Liver (tissue), 3 donors: ENCODE measurements at regions not wholly inside any gene's neighbourhood (a gene's known extent, or its start where the extent isn't known, plus 50 kb on each side); places are given as distances from the start of the nearest gene placed in this dataset.

Experiments
- ATF3 ChIP-seq: IDR thresholded peaks from 2 replicates; pipeline ENCODE4 v1.6.1; 2016; ENCODE audit warnings: antibody characterized with exemption
- CTCF ChIP-seq: fragments of 150-350 bp; IDR thresholded peaks from 2 replicates; pipeline ENCODE4 v1.5.1; 2017; ENCODE audit warnings: improper control_type of control experiment, low read depth, low read length; ENCODE audit not compliant: missing input control
- EGR1 ChIP-seq, 2 donors: IDR thresholded peaks; 2 replicates each; pipeline ENCODE4 v1.6.1; 2016 to 2018; ENCODE audit warnings: antibody characterized with exemption in 2 of 2, low read depth in 2 of 2
- FOXA1 ChIP-seq: IDR thresholded peaks from 2 replicates; pipeline ENCODE4 v1.6.1; 2016; ENCODE audit warnings: antibody characterized with exemption
- GABPA ChIP-seq, 2 donors: IDR thresholded peaks in 1 of 2; conservative IDR thresholded peaks in 1 of 2; 2 replicates each; pipeline ENCODE4 v1.6.1; 2016; ENCODE audit warnings: antibody characterized with exemption in 2 of 2, mild to moderate bottlenecking in 1 of 2, moderate library complexity in 1 of 2
- HNF4A ChIP-seq, 2 donors: conservative IDR thresholded peaks; 2 replicates each; pipeline ENCODE4 v1.6.1; 2016; ENCODE audit warnings: antibody characterized with exemption in 2 of 2, mild to moderate bottlenecking in 2 of 2
- JUND ChIP-seq, 2 donors: IDR thresholded peaks; 2 replicates each; pipeline ENCODE4 v1.6.1; 2016; ENCODE audit warnings: antibody characterized with exemption in 2 of 2
- MAX ChIP-seq: IDR thresholded peaks from 2 replicates; pipeline ENCODE4 v1.6.1; 2016; ENCODE audit warnings: antibody characterized with exemption
- RAD21 ChIP-seq, 2 donors: IDR thresholded peaks; 2 replicates each; pipeline ENCODE4 v1.6.1; 2016; ENCODE audit warnings: antibody characterized with exemption in 2 of 2, mild to moderate bottlenecking in 2 of 2
- REST ChIP-seq: IDR thresholded peaks from 2 replicates; pipeline ENCODE4 v1.6.1; 2016; ENCODE audit warnings: antibody characterized with exemption, mild to moderate bottlenecking
- YY1 ChIP-seq: IDR thresholded peaks from 2 replicates; pipeline ENCODE4 v1.6.1; 2016; ENCODE audit warnings: antibody characterized with exemption, mild to moderate bottlenecking
- donor health status: healthy.
- donor health status: healthy.

GRCh38 chr2:236663287-236664101 lies 93.9 kb downstream of the ACKR3 start:
- TF ChIP-seq CTCF (no peak), FOXA1 (no peak), MAX (no peak), GABPA (IDR thresholded peaks at IDR 0.05 in 1 of 2, conservative IDR thresholded peaks at IDR 0.05 in 1 of 2) (no peak), ATF3 (no peak), HNF4A (conservative IDR thresholded peaks at IDR 0.05) (no peak), EGR1 (IDR thresholded peaks at IDR 0.05; ENCODE audit: low read depth in 2 of 2) (no peak), RAD21 (IDR thresholded peaks at IDR 0.05) (no peak), JUND (IDR thresholded peaks at IDR 0.05) (no peak), YY1 (no peak), REST (no peak)
